GM19467 (cell line): ENCODE measurements at regions not wholly inside any gene's neighbourhood (a gene's known extent, or its start where the extent isn't known, plus 50 kb on each side); places are given as distances from the start of the nearest gene placed in this dataset.
"Not testable (repeated sequence)": the region's sequence is repeated elsewhere in the genome, so short reads cannot be mapped to it uniquely, and the experiment has no call there.

Source experiments
- ATAC-seq: cut with Tn5 transposase; IDR thresholded peaks from one replicate; pipeline ENCODE4 v1.9.1; 2021; ENCODE audit warnings: mild to moderate bottlenecking, moderate library complexity; ENCODE audit not compliant: unreplicated experiment

DNA sequence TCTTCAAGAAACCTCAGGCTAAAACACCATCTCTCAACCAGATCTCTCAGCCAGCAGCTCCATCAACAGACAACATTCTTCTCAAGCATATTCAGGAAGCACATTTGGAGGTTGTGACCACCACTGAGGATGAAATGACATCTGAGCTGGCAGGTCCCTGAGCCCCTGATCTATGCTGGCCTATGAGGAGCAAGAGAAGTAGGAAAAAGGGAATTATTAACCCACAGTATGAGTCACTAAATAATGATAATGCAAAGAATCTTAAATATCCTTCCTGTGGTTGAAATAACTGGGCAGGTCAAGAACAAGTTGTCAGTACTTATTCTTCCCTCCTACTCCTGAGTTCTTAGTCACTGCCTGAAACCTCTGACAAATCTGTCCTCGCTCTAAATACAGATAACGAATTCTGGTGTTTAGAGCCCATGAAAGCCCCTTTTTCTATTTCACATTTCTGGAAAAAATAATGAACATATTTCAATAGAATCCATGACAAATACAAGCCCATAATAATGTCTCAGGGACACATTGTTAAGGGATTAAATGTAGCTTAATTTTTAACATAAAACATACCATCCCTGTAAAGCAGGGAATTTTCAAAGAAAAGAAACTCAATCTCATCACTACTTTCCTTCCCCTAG lies 225.8 kb upstream of the IRS2 start:
- ATAC-seq: no peak

DNA sequence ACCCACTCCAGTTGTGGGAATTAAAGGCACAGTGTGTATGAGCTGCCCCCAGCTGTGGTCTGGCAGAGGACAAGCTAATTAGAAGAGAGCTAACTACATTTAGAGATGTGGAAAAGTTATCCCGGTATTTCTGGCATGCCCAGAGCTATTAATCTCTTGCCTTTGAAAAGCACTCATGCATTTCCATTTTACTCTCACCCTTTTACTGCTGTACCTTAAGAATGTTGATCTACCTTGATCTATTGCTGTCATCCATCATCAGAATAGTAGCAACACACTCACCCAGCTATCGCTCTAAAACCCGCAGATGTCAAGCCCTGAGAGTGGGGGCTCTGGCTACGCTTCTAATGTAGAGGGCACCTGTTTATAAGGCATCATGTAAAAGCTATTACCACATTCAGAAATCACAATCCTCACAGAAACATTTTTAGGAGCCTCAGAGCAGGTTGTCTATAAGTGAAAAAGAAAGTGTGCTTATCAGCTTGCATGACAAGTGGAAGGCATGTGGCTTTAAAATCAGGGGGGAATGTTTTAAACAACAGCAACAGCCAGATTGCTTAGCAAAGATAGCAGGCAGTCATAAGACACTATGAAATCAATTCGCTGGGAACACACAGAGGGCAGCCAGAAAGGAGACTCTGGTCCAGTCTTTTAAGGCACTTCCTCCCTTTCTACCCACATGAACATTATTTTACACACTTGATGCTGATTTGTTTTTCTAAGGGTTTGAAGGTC lies 224.2 kb upstream of the IRS2 start:
- no peak for ATAC-seq

DNA sequence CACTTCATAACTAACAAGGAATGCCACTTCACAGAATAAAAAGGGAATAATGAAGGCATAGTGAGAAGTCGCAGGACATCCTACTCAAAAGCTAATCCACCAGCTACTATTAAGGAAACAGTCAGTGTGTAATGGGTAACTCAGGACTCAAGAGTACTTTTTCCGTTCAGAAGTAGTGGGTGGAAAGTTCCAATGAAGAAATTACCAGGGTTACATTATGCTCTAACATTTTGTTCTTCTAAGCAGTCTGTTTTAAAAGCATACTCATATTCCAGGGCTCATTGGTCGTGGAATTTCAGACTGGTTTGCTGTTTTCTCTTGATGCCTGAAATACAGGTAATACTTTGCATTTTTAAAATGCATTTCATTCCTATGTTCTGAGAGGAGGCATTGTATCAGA lies 222.4 kb upstream of the IRS2 start:
- ATAC-seq: no peak

DNA sequence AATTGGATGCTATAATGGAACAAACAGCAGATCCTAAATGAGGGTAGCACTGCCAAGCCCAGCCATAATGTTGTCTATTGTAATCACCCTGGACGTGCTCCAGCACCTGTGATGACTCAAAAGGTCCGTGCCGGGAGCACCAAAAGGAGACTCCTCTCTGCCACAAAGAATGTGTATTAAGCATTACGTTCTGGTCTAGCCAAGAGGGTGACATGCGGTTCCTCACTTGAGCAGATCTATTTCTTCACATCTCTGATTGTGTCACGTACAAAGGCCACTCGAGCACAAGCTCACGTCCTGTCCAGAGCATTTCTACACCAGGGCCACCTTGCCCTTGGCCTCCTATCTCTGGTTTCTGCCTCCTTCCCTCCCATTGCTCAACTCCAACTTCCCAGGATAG lies 219.9 kb upstream of the IRS2 start:
- ATAC-seq: no peak

DNA sequence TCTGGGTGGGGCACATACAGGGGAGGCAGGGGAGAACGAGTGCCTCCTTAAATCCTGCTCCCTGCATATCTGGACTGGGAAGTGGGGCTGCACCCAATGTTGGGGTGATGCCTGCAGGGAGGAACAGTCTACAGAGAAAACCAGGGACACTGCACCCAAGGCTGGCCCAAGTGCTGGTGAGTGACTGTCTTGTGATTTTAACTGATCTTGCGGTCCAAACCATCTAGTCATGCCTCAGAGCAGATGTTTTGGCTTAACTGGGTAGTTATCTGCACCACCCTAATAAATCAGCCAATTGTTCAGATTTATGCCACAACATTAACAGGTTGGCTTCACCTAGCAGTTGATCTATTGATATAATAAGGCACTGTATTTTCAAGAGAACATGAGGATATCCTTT lies 219.2 kb upstream of the IRS2 start:
- no peak for ATAC-seq

DNA sequence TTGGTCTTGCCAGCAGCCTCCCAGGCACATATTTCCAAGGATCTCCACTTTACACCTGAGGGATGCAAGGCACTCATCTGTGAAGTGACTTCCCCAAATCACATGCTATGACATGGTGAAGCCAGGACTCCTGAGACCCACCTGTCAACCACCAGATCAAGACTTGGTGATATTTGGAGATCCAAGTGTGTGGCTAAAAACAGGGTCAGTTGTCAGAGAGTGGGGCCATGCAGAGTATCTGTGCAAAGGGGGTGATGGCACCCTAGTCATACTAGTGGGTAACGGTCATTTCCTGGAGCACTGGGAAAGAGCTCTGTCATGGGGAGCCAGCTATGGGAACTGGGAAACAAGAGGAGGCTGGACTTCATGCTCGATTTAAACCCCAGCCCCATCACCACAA lies 218.4 kb upstream of the IRS2 start:
- ATAC-seq: no peak

DNA sequence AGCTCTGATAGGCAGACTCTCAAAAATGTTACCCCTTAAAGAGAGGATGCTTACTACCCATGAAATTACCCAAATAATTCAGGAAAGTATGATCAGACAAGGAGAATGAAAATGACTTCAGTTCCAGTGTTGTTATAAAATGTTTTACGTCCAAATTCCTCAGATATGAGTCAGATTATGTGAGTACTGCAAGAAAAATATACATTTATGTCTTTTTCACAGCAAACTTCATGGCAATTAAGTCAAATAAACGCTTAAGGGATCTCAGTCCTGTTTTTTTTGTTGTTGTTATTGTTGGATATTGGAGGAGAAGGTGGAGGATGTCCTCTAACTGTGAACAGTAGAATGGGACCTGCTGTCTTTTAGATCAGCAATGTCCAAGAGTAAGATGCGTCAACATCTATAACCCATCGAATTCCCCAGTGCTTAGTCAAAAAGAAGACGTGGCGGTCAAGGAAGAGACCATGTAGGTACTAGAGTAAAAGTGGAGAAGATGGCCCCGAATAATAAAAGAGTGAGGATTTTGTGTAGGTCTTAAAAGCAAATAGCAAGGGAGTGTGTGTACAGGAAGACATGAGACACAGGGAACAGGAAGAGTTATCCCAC lies 215.4 kb upstream of the IRS2 start:
- ATAC-seq: no peak

DNA sequence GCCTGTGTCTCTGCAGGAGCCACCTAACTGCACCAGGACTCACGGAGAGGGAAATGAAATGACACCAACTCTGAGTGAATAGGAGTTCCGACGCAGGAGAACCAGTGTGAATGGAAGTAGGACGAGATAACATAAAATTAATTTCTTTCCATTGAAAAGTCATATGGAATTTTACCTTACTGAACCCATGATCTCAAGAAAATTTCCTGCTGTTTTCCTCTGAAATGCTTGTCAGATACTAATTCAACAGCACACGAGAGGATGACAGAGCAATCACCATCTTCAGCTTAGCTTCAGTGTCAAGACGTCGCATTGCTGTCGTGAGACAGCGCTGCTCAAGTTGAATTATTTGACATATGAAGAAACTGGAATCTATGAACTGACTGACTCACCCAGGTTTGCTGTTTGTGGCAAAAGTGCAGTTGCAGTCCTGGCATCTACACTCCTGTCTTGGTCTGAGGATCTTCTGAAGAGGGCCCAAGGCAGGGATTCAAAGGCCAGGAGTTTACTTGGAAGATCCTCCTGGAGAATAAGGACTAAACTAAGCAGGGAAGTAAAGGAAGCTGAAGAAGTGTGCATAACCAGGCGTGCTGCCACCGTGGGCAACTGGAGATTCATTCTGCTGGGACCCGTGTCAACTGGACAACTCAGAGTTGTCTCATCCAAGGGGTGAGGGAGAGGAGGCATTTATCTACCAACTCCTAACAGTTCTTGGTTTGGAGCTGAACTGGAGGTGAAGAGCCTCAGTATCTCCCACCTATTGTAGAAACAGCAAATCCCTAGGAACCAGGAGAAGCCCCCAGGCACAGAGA lies 214.4 kb upstream of the IRS2 start:
- ATAC-seq: no peak

DNA sequence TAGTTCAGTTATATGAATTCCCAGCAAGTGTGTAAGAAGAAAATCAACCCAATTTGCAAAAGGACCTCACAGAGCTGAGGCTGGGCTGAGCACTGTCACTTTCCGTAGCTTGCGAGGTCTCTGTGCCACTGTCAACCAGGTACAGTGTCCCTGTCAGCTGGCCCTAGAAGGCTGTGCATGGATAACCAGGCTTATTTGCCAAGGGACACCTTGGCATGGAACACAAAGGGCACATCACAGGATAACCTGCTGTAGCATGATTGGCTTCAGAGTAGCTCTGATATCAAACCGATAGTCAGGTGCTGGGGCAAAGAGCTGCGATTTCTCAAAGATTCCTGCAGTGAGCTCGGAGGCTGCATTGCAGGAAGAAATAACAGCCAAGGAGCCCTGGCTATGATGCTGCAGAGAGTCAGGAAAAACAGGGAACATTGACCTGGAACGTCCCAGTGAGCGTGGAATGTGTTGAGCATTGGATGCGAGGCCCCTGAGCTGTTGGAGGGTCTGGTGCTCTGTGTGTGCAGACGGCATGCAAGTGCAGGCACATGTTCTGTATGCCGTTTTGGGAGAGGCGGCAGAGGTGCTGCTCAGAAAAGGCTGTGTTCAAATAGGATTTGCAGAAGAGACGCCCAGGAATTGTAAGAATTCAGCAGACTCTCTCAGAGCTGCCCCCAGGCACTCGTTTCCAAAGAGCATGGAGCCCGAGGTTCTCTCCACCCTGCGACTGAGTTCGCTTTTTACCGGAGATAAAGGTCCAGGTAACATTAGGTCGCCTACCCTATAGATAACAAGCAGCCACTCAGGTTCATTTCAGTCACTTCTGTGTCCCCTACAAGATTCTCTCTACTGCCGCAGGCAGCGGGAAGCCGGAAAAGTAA lies 213.5 kb upstream of the IRS2 start:
- no peak for ATAC-seq

DNA sequence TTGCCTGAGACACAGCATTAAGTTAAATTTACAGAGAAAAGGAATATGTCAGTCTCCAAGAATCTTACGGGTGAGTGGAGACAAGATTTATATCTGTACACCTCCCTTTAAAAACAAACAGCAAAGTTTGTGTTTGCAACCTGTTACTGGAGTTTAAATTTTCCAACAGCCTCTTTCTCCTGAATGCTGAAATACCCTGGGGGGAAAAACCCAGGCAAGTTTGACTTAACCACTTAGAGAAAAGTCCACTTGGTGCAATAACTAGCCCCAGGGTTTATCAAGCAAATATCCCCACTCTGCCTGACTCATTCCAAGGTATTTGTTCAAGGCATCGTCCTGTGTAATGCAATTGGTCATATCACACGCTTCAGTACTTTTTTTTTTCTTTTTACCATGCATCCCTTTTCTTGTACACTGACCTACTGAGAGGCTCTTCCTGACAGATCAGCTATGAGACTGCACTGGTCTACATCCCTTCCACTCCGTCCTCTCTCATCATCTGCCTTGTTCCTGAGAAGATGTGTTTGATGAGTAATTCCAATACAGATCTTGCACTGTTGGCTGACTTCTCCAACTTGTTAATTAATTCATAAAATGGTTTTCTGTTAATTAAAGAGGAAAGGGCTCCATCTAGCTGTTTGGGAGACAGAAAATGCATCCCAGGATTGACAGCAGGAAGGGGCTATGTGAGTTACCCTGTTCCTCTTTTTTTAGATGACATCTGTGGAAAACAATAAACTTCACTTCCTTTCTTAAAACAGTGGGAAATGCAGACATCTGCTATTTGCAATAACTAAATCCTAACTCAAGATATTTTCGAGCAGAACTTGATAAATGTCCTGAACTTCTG lies 212.5 kb upstream of the IRS2 start:
- ATAC-seq: no peak

DNA sequence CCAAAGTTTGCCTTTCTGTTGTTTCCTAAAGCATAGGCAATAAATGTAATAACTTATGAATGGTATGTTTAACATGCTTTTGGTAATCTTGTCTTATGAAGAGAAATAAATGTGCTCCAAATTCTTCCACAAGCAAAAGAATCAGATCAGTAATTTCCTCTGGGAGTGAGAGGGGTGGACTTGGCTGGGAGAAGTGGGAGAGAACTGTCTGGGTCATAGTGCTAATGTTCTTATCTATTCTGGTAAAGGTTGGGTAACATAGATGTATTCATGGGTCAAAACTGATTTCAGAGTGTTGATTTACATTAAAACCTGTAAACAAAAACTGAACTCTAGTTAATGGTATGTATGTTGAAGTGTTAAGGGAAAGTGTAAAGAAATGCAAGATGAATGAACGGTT lies 211.7 kb upstream of the IRS2 start:
- ATAC-seq: no peak

DNA sequence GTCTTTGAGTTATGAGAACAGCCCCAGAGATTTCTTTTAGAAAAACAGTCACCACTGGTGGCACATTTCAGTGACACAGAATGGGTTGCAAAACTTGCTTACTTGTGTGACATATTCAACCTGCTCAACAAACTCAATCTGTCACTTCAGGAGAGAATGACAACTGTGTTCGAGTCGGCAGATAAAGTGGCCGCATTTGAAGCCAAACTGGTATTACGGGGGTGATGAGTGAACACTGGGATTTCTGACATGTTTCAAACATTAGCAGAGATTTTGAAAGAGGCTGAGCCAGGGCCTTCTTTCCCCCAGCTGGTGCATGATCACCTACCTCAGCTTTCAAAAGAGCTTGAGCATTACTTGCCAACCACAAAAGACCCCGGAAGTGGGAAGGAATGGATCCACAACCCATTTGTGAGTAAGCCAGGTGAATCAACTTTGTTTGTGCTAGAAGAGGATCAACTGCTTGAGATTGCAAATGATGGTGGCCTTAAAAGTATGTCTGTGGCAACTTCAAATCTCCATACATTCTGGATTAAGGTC lies 210.7 kb upstream of the IRS2 start:
- ATAC-seq: not testable (repeated sequence)

DNA sequence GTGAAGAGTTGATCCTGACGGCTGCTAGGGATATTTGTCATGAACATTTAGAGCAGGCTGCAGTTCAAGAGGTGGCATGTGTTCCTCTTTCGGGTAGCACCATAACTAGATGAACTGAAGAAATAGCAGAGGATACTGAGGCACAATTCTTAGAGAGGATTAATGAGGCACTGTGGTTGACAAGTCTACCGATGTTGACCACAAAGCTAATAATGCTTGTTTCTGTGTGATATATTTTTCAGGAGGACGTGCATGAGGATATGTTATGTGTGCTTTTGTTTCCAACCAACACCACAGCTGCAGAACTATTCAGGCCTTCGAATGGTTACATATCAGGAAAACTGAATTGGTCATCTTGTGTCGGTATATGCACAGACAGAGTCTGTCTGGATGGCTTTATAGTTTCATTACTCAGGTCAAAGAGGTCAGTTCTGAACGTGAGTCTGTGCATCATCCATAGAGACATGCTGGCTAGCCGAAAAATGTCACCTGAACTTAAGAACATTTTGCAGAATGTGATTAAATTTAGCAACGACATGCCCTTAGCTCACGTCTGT lies 210.1 kb upstream of the IRS2 start:
- no peak for ATAC-seq

DNA sequence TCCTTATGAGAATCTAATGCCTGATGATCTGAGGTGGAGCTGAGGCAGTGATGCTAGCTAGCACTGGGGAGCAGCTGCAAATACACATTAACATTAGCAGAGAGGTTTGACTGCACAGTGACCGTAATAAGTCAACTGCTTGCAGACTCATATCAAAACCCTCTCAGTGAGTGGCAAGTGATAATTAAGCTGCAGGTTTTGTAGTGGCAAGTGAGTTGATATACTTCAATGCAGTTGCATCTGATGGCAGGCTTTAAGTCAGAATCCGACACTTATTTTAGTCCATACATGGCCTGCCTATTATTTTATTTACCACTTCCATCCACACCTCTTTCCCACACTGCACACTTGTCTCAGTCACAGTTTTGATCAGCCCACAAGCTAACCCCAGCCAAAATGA lies 209.2 kb upstream of the IRS2 start:
- no peak for ATAC-seq

DNA sequence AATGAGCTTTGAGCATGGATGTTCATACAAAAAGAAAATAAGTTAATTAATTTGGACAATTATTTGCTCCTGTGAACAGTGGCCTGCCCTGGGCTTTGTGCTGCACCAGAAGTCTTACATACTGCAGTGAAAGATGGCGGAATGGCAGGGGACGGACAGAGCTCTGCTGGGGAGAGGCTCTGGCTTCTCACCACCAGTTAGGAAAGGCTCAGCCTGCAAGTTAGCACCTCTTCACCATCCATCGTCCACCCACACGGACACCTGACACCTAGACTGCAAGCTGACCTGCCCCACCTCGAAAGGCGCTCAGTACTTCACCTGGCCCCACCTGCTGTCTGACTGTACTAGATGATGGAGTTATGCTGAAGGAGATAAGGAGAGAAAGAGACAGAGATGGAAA lies 203.9 kb upstream of the IRS2 start:
- no peak for ATAC-seq

DNA sequence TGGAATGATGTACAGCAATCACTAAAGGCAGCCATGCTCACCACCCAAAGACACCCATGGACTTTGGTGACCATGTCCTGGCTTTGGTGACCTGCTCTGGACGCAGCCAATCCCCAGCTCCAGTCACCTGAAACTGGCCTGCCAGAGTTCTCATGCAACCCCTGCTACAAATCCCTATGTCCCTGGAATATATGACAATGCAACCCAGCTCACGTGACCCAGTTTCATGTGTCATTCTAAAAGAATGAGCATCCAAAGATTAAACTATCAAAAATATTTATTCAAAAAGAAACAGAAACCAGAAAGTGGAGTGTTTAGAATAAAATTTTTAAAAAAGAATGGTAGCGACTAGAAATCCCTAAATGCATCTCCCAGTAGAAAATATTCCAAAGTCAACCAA lies 203.3 kb upstream of the IRS2 start:
- no peak for ATAC-seq

DNA sequence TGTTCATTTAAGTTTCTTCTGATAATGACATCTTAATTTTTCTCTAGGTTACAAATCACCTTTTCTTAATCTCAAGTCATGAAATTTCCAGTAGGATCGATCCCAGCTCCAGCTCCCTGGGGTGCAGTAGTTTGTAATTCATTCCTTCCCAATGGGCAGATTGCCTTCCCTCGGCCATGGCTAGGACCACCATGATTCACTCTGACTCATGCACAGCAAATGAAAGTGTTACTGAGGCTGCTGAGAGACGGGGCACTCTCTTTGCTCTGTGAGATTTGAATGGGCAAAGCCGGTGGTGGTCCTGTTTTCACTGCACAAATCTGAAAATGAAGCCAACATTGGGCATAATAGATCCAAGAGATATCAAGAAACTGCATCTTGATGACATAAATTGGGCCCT lies 202.8 kb upstream of the IRS2 start:
- ATAC-seq: no peak

DNA sequence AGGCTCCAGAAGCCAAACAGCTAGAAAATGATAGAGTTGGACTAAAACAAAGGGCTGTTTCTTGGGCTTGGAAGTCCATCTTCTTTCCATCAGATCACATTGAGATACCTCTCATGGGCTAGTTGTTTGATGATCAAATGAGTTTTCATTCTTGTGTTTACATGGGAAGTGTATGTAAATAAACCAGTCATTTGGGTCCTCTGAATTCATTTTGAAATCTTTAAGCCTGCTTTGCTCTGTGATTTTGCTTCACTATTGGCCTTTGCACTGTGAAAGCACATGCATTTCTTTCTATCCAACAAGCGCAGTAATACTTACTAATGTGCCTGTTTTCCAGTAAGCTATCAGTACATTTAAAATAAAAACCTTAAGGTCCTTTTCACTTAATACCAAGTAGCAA lies 200.5 kb upstream of the IRS2 start:
- ATAC-seq: no peak

DNA sequence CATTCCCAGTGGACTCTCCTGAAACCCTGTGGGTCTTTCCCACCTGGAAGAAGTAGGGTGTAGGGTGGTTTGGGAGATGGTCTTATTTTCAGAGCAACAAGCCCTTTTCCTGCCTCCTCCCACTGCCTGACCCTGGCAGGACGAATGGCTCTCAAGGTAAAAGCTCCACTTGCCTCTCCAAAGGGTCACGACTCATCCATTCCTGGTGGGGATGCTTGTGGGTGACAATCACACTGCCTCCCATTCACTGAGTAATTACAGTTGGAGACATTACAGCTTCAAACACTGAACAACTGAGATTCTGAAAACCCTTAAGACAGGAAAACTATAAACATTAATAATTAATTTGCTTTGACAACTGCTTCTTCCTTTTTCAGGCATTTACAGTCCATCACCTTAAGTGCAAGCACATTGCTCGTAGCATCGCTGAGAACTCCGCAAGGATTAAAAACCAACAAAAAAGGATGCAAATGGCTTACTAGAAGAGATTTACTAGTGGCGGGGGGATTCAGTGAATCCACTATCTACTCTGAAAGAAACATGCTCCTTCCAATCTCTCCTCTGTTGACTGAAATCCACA lies 199.6 kb upstream of the IRS2 start:
- no peak for ATAC-seq
